ENCODE measurements at regions not wholly inside any gene's neighbourhood (a gene's known extent, or its start where the extent isn't known, plus 50 kb on each side); places are given as distances from the start of the nearest gene placed in this dataset.

DNA sequence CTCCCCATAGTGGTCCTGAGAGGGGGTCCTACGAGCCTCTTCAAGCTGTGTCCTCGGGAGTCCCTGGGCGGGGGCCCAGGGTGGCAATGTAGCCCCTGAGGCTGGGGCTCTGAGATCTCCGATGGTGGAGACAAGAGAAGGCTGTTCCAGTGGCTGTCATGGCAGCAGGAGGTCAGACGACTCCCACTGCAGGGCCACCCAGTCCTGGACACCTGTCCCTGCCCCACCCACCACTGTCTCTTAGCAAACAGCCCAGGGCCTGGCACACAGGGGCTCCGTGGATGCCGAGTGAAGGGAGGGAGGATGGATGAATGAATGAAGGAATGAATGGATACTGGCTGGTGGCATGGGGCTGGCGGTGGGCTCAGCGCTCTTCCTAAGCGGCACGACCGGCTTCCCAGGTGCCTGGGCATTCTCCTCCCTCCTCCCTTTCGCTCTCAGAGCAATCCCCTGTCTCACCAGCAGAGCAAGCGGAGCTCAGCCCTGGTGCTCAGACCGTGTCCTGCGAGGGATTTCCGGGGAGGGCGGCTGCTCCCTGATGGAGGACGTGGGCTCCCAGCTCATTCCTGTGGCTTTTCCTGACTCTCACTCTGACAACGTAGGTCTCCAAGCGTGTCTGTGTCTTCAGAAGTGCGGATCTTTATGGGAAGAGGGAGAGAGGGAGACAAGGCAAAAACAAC, 1272.6 kb downstream of the BRD1 start:
- no peak for ATAC-seq (ENCODE audit: low read depth)
- intact Hi-C loops (cut with micrococcal nuclease), result no loop called here
- in situ Hi-C loops (cut with MboI; ENCODE audit: low sequenced_read_pairs), result no loop called here

More for the DNA sequence above, 1272.6 kb downstream of the BRD1 start:
- 20% methylated on average over 1 of the region's 22 CpGs; no CpG with 5 or more reads in 1 of the 2 experiments for WGBS, 2 experiments (ENCODE audit: extremely low coverage in 2 of 2, insufficient read length in 1 of 2)
- Histone ChIP-seq H3K56ac (ENCODE audit: extremely low read depth, insufficient read depth, low read length) (no peak overlapping the region), H2BK20ac (ENCODE audit: low read depth, low read length) (no peak overlapping the region), H3K27me3 (ENCODE audit: control insufficient read depth, insufficient read depth, low read length) (no peaks in the 10 kb centered on the region), H2BK15ac (ENCODE audit: low read depth, low read length) (no peak overlapping the region), H3K79me1 (ENCODE audit: low read depth in 1 of 2, low read length in 2 of 2) (no peaks in the 10 kb centered on the region), H2AK5ac (ENCODE audit: low read depth, low read length) (no peak overlapping the region), H4K8ac (ENCODE audit: low read depth in 2 of 2, low read length in 2 of 2) (no peak overlapping the region), H3K14ac (replicated peaks; ENCODE audit: low read depth, low read length) (no peak overlapping the region), H3K9me1 (ENCODE audit: insufficient read depth, low read length) (no peaks in the 10 kb centered on the region), H3K4ac (ENCODE audit: low read depth, low read length) (no peak overlapping the region), H3K18ac (ENCODE audit: low read depth, low read length) (no peak overlapping the region), H4K91ac (ENCODE audit: insufficient read depth, low read depth, low read length) (no peak overlapping the region), H2BK5ac (ENCODE audit: low read depth, low read length, poor library complexity, severe bottlenecking) (no peak overlapping the region), H4K20me1 (ENCODE audit: insufficient read depth, low read length) (no peaks in the 10 kb centered on the region), H3K4me2 (ENCODE audit: low read depth, low read length) (no peak overlapping the region), H3K4me3 (ENCODE audit: insufficient read depth, low read depth, low read length) (no peak overlapping the region), H2BK120ac (ENCODE audit: low read depth, low read length) (no peak overlapping the region), H3K36me3 (ENCODE audit: control insufficient read depth, insufficient read depth, low read length) (no peaks in the 10 kb centered on the region), H3K23ac (ENCODE audit: low read depth, low read length) (no peak overlapping the region), H2AFZ (replicated peaks; ENCODE audit: low read length, poor library complexity) (no peak overlapping the region), H2AK9ac (replicated peaks; ENCODE audit: low read depth, low read length, poor library complexity) (no peak overlapping the region), H3K9me3 (ENCODE audit: control insufficient read depth, insufficient read depth, low read length) (peaks cover 61% of the 10 kb centered on the region), H4K5ac (ENCODE audit: low read depth, low read length) (no peak overlapping the region), H3K4me1 (ENCODE audit: control insufficient read depth, insufficient read depth, low read length) (no peaks in the 10 kb centered on the region), H3K27ac (ENCODE audit: insufficient read depth, low read length) (no peak overlapping the region), H3K9ac (ENCODE audit: low read depth, low read length) (no peak overlapping the region)
- TF ChIP-seq, protein P1, sequence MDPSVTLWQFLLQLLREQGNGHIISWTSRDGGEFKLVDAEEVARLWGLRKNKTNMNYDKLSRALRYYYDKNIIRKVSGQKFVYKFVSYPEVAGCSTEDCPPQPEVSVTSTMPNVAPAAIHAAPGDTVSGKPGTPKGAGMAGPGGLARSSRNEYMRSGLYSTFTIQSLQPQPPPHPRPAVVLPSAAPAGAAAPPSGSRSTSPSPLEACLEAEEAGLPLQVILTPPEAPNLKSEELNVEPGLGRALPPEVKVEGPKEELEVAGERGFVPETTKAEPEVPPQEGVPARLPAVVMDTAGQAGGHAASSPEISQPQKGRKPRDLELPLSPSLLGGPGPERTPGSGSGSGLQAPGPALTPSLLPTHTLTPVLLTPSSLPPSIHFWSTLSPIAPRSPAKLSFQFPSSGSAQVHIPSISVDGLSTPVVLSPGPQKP (IDR thresholded peaks at IDR 0.05; ENCODE audit: borderline replicate concordance, low read depth, low read length), result no peak
- TF ChIP-seq CEBPB (IDR thresholded peaks at IDR 0.05; ENCODE audit: low read depth, low read length) (no peak), RAD21 (IDR thresholded peaks at IDR 0.05; ENCODE audit: low read length) (no peak), FOS (IDR thresholded peaks at IDR 0.05; ENCODE audit: low read depth, low read length) (no peak), MAFK (IDR thresholded peaks at IDR 0.05; ENCODE audit: low read depth, low read length) (no peak), SMC3 (IDR thresholded peaks at IDR 0.05; ENCODE audit: low read depth, low read length) (no peak), MXI1 (IDR thresholded peaks at IDR 0.05; ENCODE audit: borderline replicate concordance, low read depth, low read length) (no peak)
- TF ChIP-seq, protein P2, sequence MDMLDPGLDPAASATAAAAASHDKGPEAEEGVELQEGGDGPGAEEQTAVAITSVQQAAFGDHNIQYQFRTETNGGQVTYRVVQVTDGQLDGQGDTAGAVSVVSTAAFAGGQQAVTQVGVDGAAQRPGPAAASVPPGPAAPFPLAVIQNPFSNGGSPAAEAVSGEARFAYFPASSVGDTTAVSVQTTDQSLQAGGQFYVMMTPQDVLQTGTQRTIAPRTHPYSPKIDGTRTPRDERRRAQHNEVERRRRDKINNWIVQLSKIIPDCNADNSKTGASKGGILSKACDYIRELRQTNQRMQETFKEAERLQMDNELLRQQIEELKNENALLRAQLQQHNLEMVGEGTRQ (IDR thresholded peaks at IDR 0.05; ENCODE audit: low read depth, low read length), result no peak
- TF ChIP-seq, protein P3, sequence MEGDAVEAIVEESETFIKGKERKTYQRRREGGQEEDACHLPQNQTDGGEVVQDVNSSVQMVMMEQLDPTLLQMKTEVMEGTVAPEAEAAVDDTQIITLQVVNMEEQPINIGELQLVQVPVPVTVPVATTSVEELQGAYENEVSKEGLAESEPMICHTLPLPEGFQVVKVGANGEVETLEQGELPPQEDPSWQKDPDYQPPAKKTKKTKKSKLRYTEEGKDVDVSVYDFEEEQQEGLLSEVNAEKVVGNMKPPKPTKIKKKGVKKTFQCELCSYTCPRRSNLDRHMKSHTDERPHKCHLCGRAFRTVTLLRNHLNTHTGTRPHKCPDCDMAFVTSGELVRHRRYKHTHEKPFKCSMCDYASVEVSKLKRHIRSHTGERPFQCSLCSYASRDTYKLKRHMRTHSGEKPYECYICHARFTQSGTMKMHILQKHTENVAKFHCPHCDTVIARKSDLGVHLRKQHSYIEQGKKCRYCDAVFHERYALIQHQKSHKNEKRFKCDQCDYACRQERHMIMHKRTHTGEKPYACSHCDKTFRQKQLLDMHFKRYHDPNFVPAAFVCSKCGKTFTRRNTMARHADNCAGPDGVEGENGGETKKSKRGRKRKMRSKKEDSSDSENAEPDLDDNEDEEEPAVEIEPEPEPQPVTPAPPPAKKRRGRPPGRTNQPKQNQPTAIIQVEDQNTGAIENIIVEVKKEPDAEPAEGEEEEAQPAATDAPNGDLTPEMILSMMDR (conservative IDR thresholded peaks at IDR 0.05; ENCODE audit: low read depth, low read length), result no peak
- ChIA-PET CTCF (no interaction called here), POLR2A (ENCODE audit: unreplicated experiment) (no interaction called here)
- no TSS peak for BruUV-seq (replicated peaks)
- no peak for DNase-seq
- dilution Hi-C loops (cut with HindIII; ENCODE audit: low sequenced_read_pairs, unreplicated experiment), result no loop called here

Measured in IMR-90 (cell line).